OCI-LY7 (cell line): ENCODE measurements at regions not wholly inside any gene's neighbourhood (a gene's known extent, or its start where the extent isn't known, plus 50 kb on each side); places are given as distances from the start of the nearest gene placed in this dataset.

Experiments used
- BruUV-seq: library from RNA; stranded (reverse); fragments of 400-500 nt; replicated peaks from 2 replicates; lab custom pipeline; 2021; lab: Mats Ljungman, UMichigan
- CTCF ChIA-PET: fragments of 300-600 bp; sonication (Branson Sonifier 250); formaldehyde crosslinking; loops from one replicate; lab custom pipeline; 2022; ENCODE audit warnings: antibody characterized with exemption; ENCODE audit not compliant: unreplicated experiment; lab: Charles Lee
- POLR2A ChIA-PET: fragments of 300-600 bp; sonication (Branson Sonifier 250); formaldehyde crosslinking; loops from one replicate; lab custom pipeline; 2022; ENCODE audit warnings: antibody characterized with exemption; lab: Charles Lee
- DNase-seq: peaks from one replicate; pipeline ENCODE4 v3.0.0-alpha.2; 2015; ENCODE audit warnings: low spot score
- H2AFZ ChIP-seq: fragments of 200-600 bp; sonication (generic), shearing (Covaris generic); 2 replicates; pipeline ENCODE4 v1.6.1; 2014; ENCODE audit warnings: mild to moderate bottlenecking, antibody characterized with exemption, low read length, moderate library complexity
- H3K27ac ChIP-seq: fragments of 200-600 bp; sonication (generic); 2 replicates; pipeline ENCODE4 v1.5.1; 2014; ENCODE audit warnings: mixed run types, low read depth, mild to moderate bottlenecking, moderate library complexity, low read length, inconsistent platforms; ENCODE audit not compliant: poor library complexity, severe bottlenecking
- H3K36me3 ChIP-seq: fragments of 200-600 bp; sonication (generic); 2 replicates; pipeline ENCODE4 v1.6.1; 2014; ENCODE audit warnings: mild to moderate bottlenecking, antibody characterized with exemption, low read length, moderate library complexity, mixed read lengths; ENCODE audit not compliant: insufficient read depth
- H3K4me1 ChIP-seq: fragments of 200-600 bp; sonication (generic); 2 replicates; pipeline ENCODE4 v1.5.1; 2014; ENCODE audit warnings: mild to moderate bottlenecking, low read length; ENCODE audit not compliant: insufficient read depth, poor library complexity, severe bottlenecking
- H3K4me2 ChIP-seq: fragments of 200-600 bp; sonication (generic); 2 replicates; pipeline ENCODE4 v1.6.1; 2014; ENCODE audit warnings: mild to moderate bottlenecking, low read length
- H3K4me3 ChIP-seq: fragments of 200-600 bp; sonication (generic); 2 replicates; pipeline ENCODE4 v1.5.1; 2014; ENCODE audit warnings: mild to moderate bottlenecking, low read depth, low read length; ENCODE audit not compliant: poor library complexity, severe bottlenecking
- H3K79me2 ChIP-seq: fragments of 200-600 bp; sonication (generic); 2 replicates; pipeline ENCODE4 v1.6.1; 2016; ENCODE audit warnings: low read depth, mild to moderate bottlenecking, low read length, moderate library complexity, mixed read lengths; ENCODE audit not compliant: insufficient read depth
- H3K9me2 ChIP-seq: fragments of 200-600 bp; sonication (generic); 2 replicates; pipeline ENCODE4 v1.6.1; 2016; ENCODE audit warnings: mild to moderate bottlenecking, low read length, mixed read lengths; ENCODE audit not compliant: insufficient read depth
- H3K9me3 ChIP-seq: fragments of 200-600 bp; sonication (generic); 2 replicates; pipeline ENCODE4 v1.6.1; 2014; ENCODE audit warnings: mild to moderate bottlenecking, mixed run types, low read length, mixed read lengths
- H4K20me1 ChIP-seq: fragments of 200-600 bp; sonication (generic); 2 replicates; pipeline ENCODE4 v1.6.1; 2014; ENCODE audit warnings: mild to moderate bottlenecking, antibody characterized with exemption, low read length, moderate library complexity, mixed read lengths; ENCODE audit not compliant: insufficient read depth
- CTCF ChIP-seq: fragments of 200-600 bp; sonication (generic); conservative IDR thresholded peaks from 2 replicates; pipeline ENCODE4 v1.5.1; 2014; ENCODE audit warnings: mild to moderate bottlenecking, antibody characterized with exemption, low read length, moderate library complexity, mixed read lengths
- EZH2phosphoT487 ChIP-seq: fragments of 200-600 bp; sonication (generic); IDR thresholded peaks from 2 replicates; pipeline ENCODE4 v1.6.1; 2018; ENCODE audit warnings: low read depth, borderline replicate concordance, mild to moderate bottlenecking, mixed run types, antibody characterized with exemption, low read length, moderate library complexity, mixed read lengths
- intact Hi-C: fragments of 100-400 bp; cut with micrococcal nuclease; formaldehyde crosslinking; loops from one replicate; pipeline ENCODE4 v1.10.0; 2022; ENCODE audit not compliant: unreplicated experiment

- Histone ChIP-seq H3K9me2 (no peaks in the 10 kb centered on the region), H3K79me2 (peaks cover 3% of the 10 kb centered on the region; the same call in 1 of the 2 replicates), H3K27ac (peak overlapping the region; percentile 2), H3K4me1 (peaks cover 74% of the 10 kb centered on the region), H2AFZ (peak overlapping the region; percentile 69; the same call in 1 of the 2 replicates), H3K9me3 (no peaks in the 10 kb centered on the region), H3K4me3 (peak overlapping the region; percentile 19), H3K4me2 (peak overlapping the region; percentile 69), H4K20me1 (no peaks in the 10 kb centered on the region), H3K36me3 (no peaks in the 10 kb centered on the region)
- ChIA-PET POLR2A (interaction anchor here (0.5 to 2.0 kb wide), 9 partner anchors 9 to 784 kb away, joined by 3 to 11 read pairs (median 4); no protein-coding TSS in a partner anchor), CTCF (interaction anchor here (1.9 kb wide), 1 partner anchor 17 kb away, joined by 4 read pairs; no protein-coding TSS in a partner anchor)
- intact Hi-C loops = no loop called here
- no TSS peak for BruUV-seq
- peak; percentile 20 for DNase-seq
- TF ChIP-seq CTCF (no peak), EZH2phosphoT487 (no peak)
Measured at GRCh38 chr1:232550007-232550406, 79.9 kb downstream of the SIPA1L2 start.

- H3K36me3 ChIP-seq = no peaks in the 10 kb centered on the region
- BruUV-seq = no TSS peak
- TF ChIP-seq EZH2phosphoT487 (no peak), CTCF (no peak)
- H3K4me3 ChIP-seq = no peak overlapping the region
- peaks cover 3% of the 10 kb centered on the region; the same call in 1 of the 2 replicates for H3K79me2 ChIP-seq
- POLR2A ChIA-PET = interaction anchor here (1.0 to 2.0 kb wide), 4 partner anchors 17 to 78 kb away, joined by 3 to 11 read pairs (median 5); no protein-coding TSS in a partner anchor
- H3K9me3 ChIP-seq = no peaks in the 10 kb centered on the region
- intact Hi-C loops = no loop called here
- no peaks in the 10 kb centered on the region for H3K9me2 ChIP-seq
- H2AFZ ChIP-seq = peak overlapping the region; percentile 69; the same call in 1 of the 2 replicates
- no peak for DNase-seq
- peak overlapping the region; percentile 2 for H3K27ac ChIP-seq
- H3K4me1 ChIP-seq = peaks cover 67% of the 10 kb centered on the region
- no peaks in the 10 kb centered on the region for H4K20me1 ChIP-seq
- CTCF ChIA-PET = no interaction called here
- peak overlapping the region; percentile 69 for H3K4me2 ChIP-seq
Measured at GRCh38 chr1:232548691-232549090, 81.2 kb downstream of the SIPA1L2 start.

- intact Hi-C loops = no loop called here
- peaks cover 3% of the 10 kb centered on the region; the same call in 1 of the 2 replicates for H3K79me2 ChIP-seq
- DNase-seq = peak; percentile 73
Measured at GRCh38 chr1:232547938-232548484, 81.9 kb downstream of the SIPA1L2 start.

More at GRCh38 chr1:232547938-232548484, 81.9 kb downstream of the SIPA1L2 start:
- no peaks in the 10 kb centered on the region for H4K20me1 ChIP-seq
- peak overlapping the region; percentile 69 for H3K4me2 ChIP-seq
- H2AFZ ChIP-seq = peak overlapping the region; percentile 12
- TF ChIP-seq EZH2phosphoT487 (no peak), CTCF (no peak)
- H3K9me2 ChIP-seq = no peaks in the 10 kb centered on the region
- H3K27ac ChIP-seq = peak overlapping the region; percentile 2
- H3K4me1 ChIP-seq = peaks cover 65% of the 10 kb centered on the region
- POLR2A ChIA-PET = no interaction called here
- no TSS peak for BruUV-seq
- CTCF ChIA-PET = no interaction called here
- H3K36me3 ChIP-seq = no peaks in the 10 kb centered on the region
- H3K4me3 ChIP-seq = peak overlapping the region; percentile 23
- H3K9me3 ChIP-seq = no peaks in the 10 kb centered on the region
